ENCODE measurements at regions not wholly inside any gene's neighbourhood (a gene's known extent, or its start where the extent isn't known, plus 50 kb on each side); places are given as distances from the start of the nearest gene placed in this dataset.

GRCh38 chr13:37476874-37477273 is 121.7 kb downstream of the POSTN start:
- intact Hi-C loops (cut with micrococcal nuclease; ENCODE audit: unreplicated experiment): no loop called here
- DNase-seq: no peak

GRCh38 chr13:37475966-37476365 is 122.6 kb downstream of the POSTN start:
- Histone ChIP-seq H2AFZ (no peak overlapping the region), H3K9me2 (ENCODE audit: insufficient read depth) (no peaks in the 10 kb centered on the region; the same call in 1 of the 2 replicates), H3K27me3 (ENCODE audit: insufficient read depth, low read depth) (no peaks in the 10 kb centered on the region), H3K36me3 (ENCODE audit: low read depth) (no peaks in the 10 kb centered on the region), H3K4me1 (replicated peaks; ENCODE audit: insufficient read depth) (no peaks in the 10 kb centered on the region), H3K4me3 (no peak overlapping the region), H3F3A (ENCODE audit: insufficient read depth, low read depth) (no peaks in the 10 kb centered on the region), H3K4me2 (no peak overlapping the region), H4K20me1 (ENCODE audit: insufficient read depth) (no peaks in the 10 kb centered on the region), H3K79me2 (ENCODE audit: low read depth) (no peaks in the 10 kb centered on the region), H3K27ac (no peak overlapping the region), H3K9me3 (ENCODE audit: insufficient read depth, low read depth) (no peaks in the 10 kb centered on the region)
- DNase-seq: no peak
- intact Hi-C loops (cut with micrococcal nuclease; ENCODE audit: unreplicated experiment): no loop called here
- TF ChIP-seq CTCF (conservative IDR thresholded peaks at IDR 0.05) (no peak), EZH2 (IDR thresholded peaks at IDR 0.05; ENCODE audit: low read depth) (no peak)
- ChIA-PET POLR2A (ENCODE audit: unreplicated experiment) (no interaction called here), CTCF (no interaction called here)
- BruUV-seq (replicated peaks): no TSS peak

More at GRCh38 chr13:37476874-37477273, 121.7 kb downstream of the POSTN start:
- Histone ChIP-seq H3K27ac (no peak overlapping the region), H3F3A (ENCODE audit: insufficient read depth, low read depth) (no peaks in the 10 kb centered on the region), H3K4me2 (no peak overlapping the region), H3K4me3 (no peak overlapping the region), H3K36me3 (ENCODE audit: low read depth) (no peaks in the 10 kb centered on the region), H3K9me2 (ENCODE audit: insufficient read depth) (no peaks in the 10 kb centered on the region; the same call in 1 of the 2 replicates), H3K79me2 (ENCODE audit: low read depth) (no peaks in the 10 kb centered on the region), H3K9me3 (ENCODE audit: insufficient read depth, low read depth) (no peaks in the 10 kb centered on the region), H3K4me1 (replicated peaks; ENCODE audit: insufficient read depth) (no peaks in the 10 kb centered on the region), H2AFZ (no peak overlapping the region), H4K20me1 (ENCODE audit: insufficient read depth) (no peaks in the 10 kb centered on the region), H3K27me3 (ENCODE audit: insufficient read depth, low read depth) (no peaks in the 10 kb centered on the region)
- BruUV-seq (replicated peaks): no TSS peak
- TF ChIP-seq EZH2 (IDR thresholded peaks at IDR 0.05; ENCODE audit: low read depth): no peak
- TF ChIP-seq CTCF (conservative IDR thresholded peaks at IDR 0.05): no peak
- CTCF ChIA-PET: no interaction called here
- POLR2A ChIA-PET (ENCODE audit: unreplicated experiment): no interaction called here

- no TSS peak for BruUV-seq (replicated peaks)
- Histone ChIP-seq H3K9me2 (ENCODE audit: insufficient read depth) (no peaks in the 10 kb centered on the region; the same call in 1 of the 2 replicates), H3K27me3 (ENCODE audit: insufficient read depth, low read depth) (no peaks in the 10 kb centered on the region), H3K4me1 (replicated peaks; ENCODE audit: insufficient read depth) (no peaks in the 10 kb centered on the region), H3K4me3 (no peak overlapping the region), H3K36me3 (ENCODE audit: low read depth) (no peaks in the 10 kb centered on the region), H3K4me2 (no peak overlapping the region), H3K27ac (no peak overlapping the region), H4K20me1 (ENCODE audit: insufficient read depth) (no peaks in the 10 kb centered on the region), H3K79me2 (ENCODE audit: low read depth) (no peaks in the 10 kb centered on the region), H2AFZ (no peak overlapping the region), H3K9me3 (ENCODE audit: insufficient read depth, low read depth) (peaks cover 3% of the 10 kb centered on the region; the same call in 1 of the 2 replicates), H3F3A (ENCODE audit: insufficient read depth, low read depth) (no peaks in the 10 kb centered on the region)
- ChIA-PET POLR2A (ENCODE audit: unreplicated experiment) (no interaction called here), CTCF (no interaction called here)
- DNase-seq: no peak
- intact Hi-C loops (cut with micrococcal nuclease; ENCODE audit: unreplicated experiment): no loop called here
- TF ChIP-seq EZH2 (IDR thresholded peaks at IDR 0.05; ENCODE audit: low read depth): no peak
- TF ChIP-seq CTCF (conservative IDR thresholded peaks at IDR 0.05): no peak
Measured at GRCh38 chr13:37475151-37475550, 123.4 kb downstream of the POSTN start.
